GM23338 (cell line): ENCODE measurements at regions not wholly inside any gene's neighbourhood (a gene's known extent, or its start where the extent isn't known, plus 50 kb on each side); places are given as distances from the start of the nearest gene placed in this dataset.

Experiments
- ATAC-seq: fragments of 200-7000 bp; cut with Tn5 transposase; 3 replicates; pipeline ENCODE4 v1.9.1; 2020
- DNase-seq: peaks from one replicate; pipeline ENCODE4 v3.0.0-alpha.2; 2015; ENCODE audit warnings: low spot score
- H2AFZ ChIP-seq: fragments of 200-600 bp; sonication (generic); 2 replicates; pipeline ENCODE4 v1.8.0; 2016; ENCODE audit warnings: antibody characterized with exemption, mild to moderate bottlenecking, moderate library complexity
- H3F3A ChIP-seq: fragments of 200-600 bp; sonication (generic); replicated peaks from 2 replicates; pipeline ENCODE4 v1.8.0; 2017; ENCODE audit warnings: antibody characterized with exemption, mixed run types, low read depth
- H3K27ac ChIP-seq: fragments of 200-600 bp; sonication (generic); 2 replicates; pipeline ENCODE4 v1.6.1; 2016; ENCODE audit warnings: low read depth
- H3K27me3 ChIP-seq: fragments of 200-600 bp; sonication (generic); 2 replicates; pipeline ENCODE4 v1.8.0; 2016; ENCODE audit warnings: mild to moderate bottlenecking, mixed run types, moderate library complexity; ENCODE audit not compliant: insufficient read depth
- H3K36me3 ChIP-seq: fragments of 200-600 bp; sonication (generic); 2 replicates; pipeline ENCODE4 v1.8.0; 2016; ENCODE audit warnings: mild to moderate bottlenecking; ENCODE audit not compliant: insufficient read depth
- H3K4me1 ChIP-seq: fragments of 200-600 bp; sonication (generic); 2 replicates; pipeline ENCODE4 v1.8.0; 2016; ENCODE audit warnings: mild to moderate bottlenecking, moderate library complexity; ENCODE audit not compliant: insufficient read depth
- H3K4me2 ChIP-seq: fragments of 200-600 bp; sonication (generic); 2 replicates; pipeline ENCODE4 v1.7.1; 2017; ENCODE audit warnings: mixed run types
- H3K4me3 ChIP-seq: fragments of 200-600 bp; sonication (generic); 2 replicates; pipeline ENCODE4 v1.6.1; 2016; ENCODE audit warnings: mixed run types
- H3K79me2 ChIP-seq: fragments of 200-600 bp; sonication (generic); replicated peaks from 2 replicates; pipeline ENCODE4 v1.8.0; 2017; ENCODE audit warnings: mild to moderate bottlenecking; ENCODE audit not compliant: insufficient read depth
- H3K9me2 ChIP-seq: fragments of 200-600 bp; sonication (generic); 2 replicates; pipeline ENCODE4 v1.8.0; 2017; ENCODE audit not compliant: insufficient read depth
- H4K20me1 ChIP-seq: fragments of 200-600 bp; sonication (generic); replicated peaks from 2 replicates; pipeline ENCODE4 v1.8.0; 2017; ENCODE audit warnings: mild to moderate bottlenecking; ENCODE audit not compliant: insufficient read depth
- H3K27ac Mint-ChIP-seq: 2 replicates; pipeline ENCODE4 v1.8.0; 2020; ENCODE audit warnings: inconsistent platforms, mild to moderate bottlenecking, moderate library complexity, mixed read lengths
- H3K27me3 Mint-ChIP-seq: 3 replicates; pipeline ENCODE4 v1.8.0; 2022; ENCODE audit warnings: low read depth, mild to moderate bottlenecking, moderate library complexity, mixed read lengths, inconsistent platforms; ENCODE audit not compliant: insufficient read depth, poor library complexity
- H3K36me3 Mint-ChIP-seq: 3 replicates; pipeline ENCODE4 v1.8.0; 2021; ENCODE audit warnings: low read depth, mild to moderate bottlenecking, inconsistent platforms, moderate library complexity, mixed read lengths
- H3K4me1 Mint-ChIP-seq: 3 replicates; pipeline ENCODE4 v1.8.0; 2020; ENCODE audit warnings: mild to moderate bottlenecking, inconsistent platforms, mixed read lengths
- H3K4me3 Mint-ChIP-seq: 3 replicates; pipeline ENCODE4 v1.8.0; 2021; ENCODE audit warnings: moderate library complexity, mild to moderate bottlenecking, inconsistent platforms, mixed read lengths
- H3K9me3 Mint-ChIP-seq: 3 replicates; pipeline ENCODE4 v1.8.0; 2020; ENCODE audit warnings: moderate library complexity, mild to moderate bottlenecking, inconsistent platforms, mixed read lengths
- CREB1 ChIP-seq: fragments of 250-450 bp; sonication (Bioruptor Pico); IDR thresholded peaks from 2 replicates; pipeline ENCODE4 v1.5.0; 2020; ENCODE audit warnings: low read depth, mild to moderate bottlenecking, moderate library complexity
- CTCF ChIP-seq, 2 experiments: fragments of 200-600 bp in 1 of 2; sonication (generic) in 1 of 2; conservative IDR thresholded peaks; 2 replicates each; pipeline versions ENCODE4 v1.5.1 to v1.6.1; 2016 to 2017; ENCODE audit warnings: antibody characterized with exemption in 2 of 2, low read depth in 2 of 2, mild to moderate bottlenecking in 2 of 2, moderate library complexity in 1 of 2
- ETS1 ChIP-seq: IDR thresholded peaks from 2 replicates; pipeline ENCODE4 v1.6.1; 2016; ENCODE audit warnings: antibody characterized with exemption
- EZH2 ChIP-seq: fragments of 200-600 bp; sonication (generic); IDR thresholded peaks from one replicate; pipeline ENCODE4 v1.8.0; 2017; ENCODE audit warnings: antibody characterized with exemption, mild to moderate bottlenecking, low read depth; ENCODE audit not compliant: unreplicated experiment
- EZH2phosphoT487 ChIP-seq: fragments of 200-600 bp; sonication (generic); IDR thresholded peaks from one replicate; pipeline ENCODE4 v1.8.1; 2018; ENCODE audit warnings: antibody characterized with exemption; ENCODE audit not compliant: unreplicated experiment
- JUNB ChIP-seq: IDR thresholded peaks from one replicate; pipeline ENCODE4 v1.6.1; 2016; ENCODE audit warnings: antibody characterized with exemption; ENCODE audit not compliant: unreplicated experiment
- NANOG ChIP-seq: IDR thresholded peaks from 2 replicates; pipeline ENCODE4 v1.6.1; 2016; ENCODE audit warnings: antibody characterized with exemption, borderline replicate concordance
- POLR2AphosphoS5 ChIP-seq: IDR thresholded peaks from 2 replicates; pipeline ENCODE4 v1.6.1; 2016; ENCODE audit warnings: antibody characterized with exemption, low read depth
- STAT1 ChIP-seq: IDR thresholded peaks from one replicate; pipeline ENCODE4 v1.6.1; 2016; ENCODE audit warnings: antibody characterized with exemption; ENCODE audit not compliant: unreplicated experiment
- ZNF114 ChIP-seq: fragments of 250-450 bp; sonication (Bioruptor Pico); IDR thresholded peaks from 2 replicates; pipeline ENCODE4 v1.5.0; 2020; ENCODE audit warnings: mild to moderate bottlenecking, moderate library complexity
- ZNF331 ChIP-seq: fragments of 250-450 bp; sonication (Bioruptor Pico); IDR thresholded peaks from 2 replicates; pipeline ENCODE4 v1.5.0; 2020; ENCODE audit warnings: low read depth, mild to moderate bottlenecking, moderate library complexity
- ZNF462 ChIP-seq: fragments of 250-450 bp; sonication (Bioruptor Pico); IDR thresholded peaks from 2 replicates; pipeline ENCODE4 v1.5.0; 2020; ENCODE audit warnings: mild to moderate bottlenecking, moderate library complexity
- TF ChIP-seq, protein P1 (sequence below): IDR thresholded peaks from one replicate; pipeline ENCODE4 v1.6.1; 2018; ENCODE audit warnings: antibody characterized with exemption; ENCODE audit not compliant: unreplicated experiment

DNA sequence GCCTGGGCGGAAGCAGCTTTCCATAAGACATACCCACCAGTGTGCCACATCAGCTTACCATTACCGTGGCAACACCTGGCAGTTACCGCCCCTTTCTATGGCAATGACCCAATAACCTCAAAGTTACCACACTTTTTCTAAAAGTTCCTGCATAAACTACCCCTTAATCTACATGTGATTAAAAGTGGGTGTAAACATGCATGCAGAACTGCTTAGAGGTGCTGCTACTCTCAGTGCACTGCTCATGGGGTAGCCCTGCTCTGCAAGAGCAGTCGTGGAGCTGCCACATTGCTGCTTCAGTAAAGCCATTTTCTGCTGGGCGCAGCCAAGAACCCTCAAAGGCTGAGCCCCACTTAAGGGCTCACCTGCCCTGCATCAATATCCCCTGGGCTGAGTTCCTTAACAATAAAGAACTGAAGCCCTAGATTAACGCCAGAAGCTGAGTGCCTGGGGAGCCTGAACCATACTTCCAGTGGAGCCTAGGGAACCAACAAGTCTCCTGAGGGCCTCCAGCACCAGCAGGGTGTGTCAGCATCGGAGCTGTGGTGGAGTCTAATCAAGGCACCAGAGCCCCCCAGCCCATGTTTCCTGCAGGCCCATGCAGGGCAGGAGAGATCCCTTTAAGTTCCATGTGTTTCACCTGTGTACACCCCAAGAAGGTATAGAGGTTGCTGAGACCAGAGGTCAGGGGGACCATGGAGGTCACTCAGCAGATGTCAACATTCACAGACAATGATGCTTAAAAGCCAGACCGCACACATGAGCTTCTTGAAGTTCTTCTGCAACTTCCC, 1198.1 kb downstream of the UQCRFS1 start:
- Histone ChIP-seq H3K36me3 (no peaks in the 10 kb centered on the region), H3K4me3 (no peak overlapping the region), H3F3A (no peaks in the 10 kb centered on the region), H3K27me3 (no peaks in the 10 kb centered on the region), H3K9me2 (peaks cover 12% of the 10 kb centered on the region), H3K27ac (no peak overlapping the region), H3K4me2 (no peak overlapping the region), H3K4me1 (no peaks in the 10 kb centered on the region), H4K20me1 (no peaks in the 10 kb centered on the region), H2AFZ (no peak overlapping the region), H3K79me2 (no peaks in the 10 kb centered on the region)
- no peak for DNase-seq
- H3K4me1 Mint-ChIP-seq: peaks cover 5% of the 10 kb centered on the region; the same call in 2 of the 3 replicates
- H3K36me3 Mint-ChIP-seq: no peaks in the 10 kb centered on the region; the same call in 2 of the 3 replicates
- no peak overlapping the region for H3K4me3 Mint-ChIP-seq
- H3K27me3 Mint-ChIP-seq: peaks cover 4% of the 10 kb centered on the region
- TF ChIP-seq ZNF331 (CRISPR knock-in tag) (no peak), EZH2 (no peak), CTCF (conservative IDR thresholded peaks at IDR 0.05; ENCODE audit: low read depth in 2 of 2) (no peak), ZNF114 (CRISPR knock-in tag) (no peak), POLR2AphosphoS5 (no peak), NANOG (no peak), ZNF462 (CRISPR knock-in tag) (no peak), ETS1 (no peak), CREB1 (CRISPR knock-in tag) (no peak), EZH2phosphoT487 (no peak), STAT1 (no peak), JUNB (no peak)
- TF ChIP-seq, protein P1, sequence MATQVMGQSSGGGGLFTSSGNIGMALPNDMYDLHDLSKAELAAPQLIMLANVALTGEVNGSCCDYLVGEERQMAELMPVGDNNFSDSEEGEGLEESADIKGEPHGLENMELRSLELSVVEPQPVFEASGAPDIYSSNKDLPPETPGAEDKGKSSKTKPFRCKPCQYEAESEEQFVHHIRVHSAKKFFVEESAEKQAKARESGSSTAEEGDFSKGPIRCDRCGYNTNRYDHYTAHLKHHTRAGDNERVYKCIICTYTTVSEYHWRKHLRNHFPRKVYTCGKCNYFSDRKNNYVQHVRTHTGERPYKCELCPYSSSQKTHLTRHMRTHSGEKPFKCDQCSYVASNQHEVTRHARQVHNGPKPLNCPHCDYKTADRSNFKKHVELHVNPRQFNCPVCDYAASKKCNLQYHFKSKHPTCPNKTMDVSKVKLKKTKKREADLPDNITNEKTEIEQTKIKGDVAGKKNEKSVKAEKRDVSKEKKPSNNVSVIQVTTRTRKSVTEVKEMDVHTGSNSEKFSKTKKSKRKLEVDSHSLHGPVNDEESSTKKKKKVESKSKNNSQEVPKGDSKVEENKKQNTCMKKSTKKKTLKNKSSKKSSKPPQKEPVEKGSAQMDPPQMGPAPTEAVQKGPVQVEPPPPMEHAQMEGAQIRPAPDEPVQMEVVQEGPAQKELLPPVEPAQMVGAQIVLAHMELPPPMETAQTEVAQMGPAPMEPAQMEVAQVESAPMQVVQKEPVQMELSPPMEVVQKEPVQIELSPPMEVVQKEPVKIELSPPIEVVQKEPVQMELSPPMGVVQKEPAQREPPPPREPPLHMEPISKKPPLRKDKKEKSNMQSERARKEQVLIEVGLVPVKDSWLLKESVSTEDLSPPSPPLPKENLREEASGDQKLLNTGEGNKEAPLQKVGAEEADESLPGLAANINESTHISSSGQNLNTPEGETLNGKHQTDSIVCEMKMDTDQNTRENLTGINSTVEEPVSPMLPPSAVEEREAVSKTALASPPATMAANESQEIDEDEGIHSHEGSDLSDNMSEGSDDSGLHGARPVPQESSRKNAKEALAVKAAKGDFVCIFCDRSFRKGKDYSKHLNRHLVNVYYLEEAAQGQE: no peak
- peaks cover 10% of the 10 kb centered on the region; the same call in 2 of the 3 replicates for H3K9me3 Mint-ChIP-seq
- no peak for ATAC-seq
- H3K27ac Mint-ChIP-seq: no peak overlapping the region
